ENCODE measurements at regions not wholly inside any gene's neighbourhood (a gene's known extent, or its start where the extent isn't known, plus 50 kb on each side); places are given as distances from the start of the nearest gene placed in this dataset.

DNA sequence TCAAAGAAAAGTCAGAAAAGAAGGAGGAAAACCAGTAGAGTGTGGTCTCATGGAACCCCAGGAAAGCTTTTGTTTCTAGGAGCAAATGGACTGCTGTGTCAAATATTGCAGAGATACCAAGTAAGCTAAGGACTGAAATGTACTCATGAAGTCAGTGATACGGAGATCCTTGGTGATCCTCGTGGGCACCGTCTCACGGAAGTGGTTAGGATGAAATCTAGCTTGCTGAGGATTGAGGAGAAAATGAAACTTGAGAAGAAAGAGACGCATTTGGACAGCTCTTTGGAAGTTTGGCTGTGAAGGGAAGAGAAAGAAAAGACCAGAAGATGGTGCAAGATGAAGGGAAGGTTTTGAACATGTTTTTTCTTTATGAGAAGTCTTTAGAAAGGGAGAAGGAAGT is 104.0 kb upstream of the CCND2 start:
- TF ChIP-seq FOXM1 (IDR thresholded peaks at IDR 0.05; ENCODE audit: borderline replicate concordance, low read depth) (no peak), CEBPB (IDR thresholded peaks at IDR 0.05) (no peak), TAF1 (IDR thresholded peaks at IDR 0.05; ENCODE audit: low read depth) (no peak)
- TF ChIP-seq, protein P1, sequence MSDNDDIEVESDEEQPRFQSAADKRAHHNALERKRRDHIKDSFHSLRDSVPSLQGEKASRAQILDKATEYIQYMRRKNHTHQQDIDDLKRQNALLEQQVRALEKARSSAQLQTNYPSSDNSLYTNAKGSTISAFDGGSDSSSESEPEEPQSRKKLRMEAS (IDR thresholded peaks at IDR 0.05): no peak
